GM18499 (cell line): ENCODE measurements at regions not wholly inside any gene's neighbourhood (a gene's known extent, or its start where the extent isn't known, plus 50 kb on each side); places are given as distances from the start of the nearest gene placed in this dataset.
"Not testable (repeated sequence)": the region's sequence is repeated elsewhere in the genome, so short reads cannot be mapped to it uniquely, and the experiment has no call there.

Source experiments
- ATAC-seq: cut with Tn5 transposase; IDR thresholded peaks from one replicate; pipeline ENCODE4 v1.9.1; 2021; ENCODE audit warnings: moderate number of reproducible peaks; ENCODE audit not compliant: insufficient read depth, unreplicated experiment

GRCh38 chr1:245039196-245039595 is 115.6 kb upstream of the KIF26B start:
- no peak for ATAC-seq

- ATAC-seq, result no peak
Measured at GRCh38 chr1:245036102-245036501, 118.7 kb upstream of the KIF26B start.

GRCh38 chr1:245031041-245031440 is 123.7 kb upstream of the KIF26B start:
- ATAC-seq, result no peak

- no peak for ATAC-seq
Measured at GRCh38 chr1:245026247-245026646, 128.5 kb upstream of the KIF26B start.

GRCh38 chr1:245025525-245025924 is 129.3 kb upstream of the KIF26B start:
- no peak for ATAC-seq

GRCh38 chr1:245023222-245023621 is 131.6 kb upstream of the KIF26B start:
- no peak for ATAC-seq

GRCh38 chr1:245019910-245020486 is 134.8 kb upstream of the KIF26B start:
- no peak for ATAC-seq

GRCh38 chr1:245016700-245017099 is 138.1 kb upstream of the KIF26B start:
- ATAC-seq, result no peak

GRCh38 chr1:245015031-245015430 is 139.8 kb upstream of the KIF26B start:
- ATAC-seq, result no peak

GRCh38 chr1:245014247-245015029 is 140.3 kb upstream of the KIF26B start:
- ATAC-seq, result no peak

GRCh38 chr1:245010018-245010614 is 144.7 kb upstream of the KIF26B start:
- no peak for ATAC-seq

- ATAC-seq, result no peak
Measured at GRCh38 chr1:245008761-245009160, 144.4 kb upstream of the HNRNPU start.

- no peak for ATAC-seq
Measured at GRCh38 chr1:245007852-245008251, 143.5 kb upstream of the HNRNPU start.

GRCh38 chr1:245003246-245003645 is 138.9 kb upstream of the HNRNPU start:
- ATAC-seq, result no peak

- ATAC-seq, result no peak
Measured at GRCh38 chr1:245001252-245001651, 136.9 kb upstream of the HNRNPU start.

- ATAC-seq, result no peak
Measured at GRCh38 chr1:245000872-245001188, 136.5 kb upstream of the HNRNPU start.

- not testable (repeated sequence) for ATAC-seq
Measured at GRCh38 chr1:244999644-245000043, 135.3 kb upstream of the HNRNPU start.

- ATAC-seq, result no peak
Measured at GRCh38 chr1:244998717-244999346, 134.5 kb upstream of the HNRNPU start.

- no peak for ATAC-seq
Measured at GRCh38 chr1:244995602-244996400, 131.5 kb upstream of the HNRNPU start.

- no peak for ATAC-seq
Measured at GRCh38 chr1:244992833-244993232, 128.5 kb upstream of the HNRNPU start.

GRCh38 chr1:244989813-244990212 is 125.5 kb upstream of the HNRNPU start:
- ATAC-seq, result no peak
